ENCODE measurements at regions not wholly inside any gene's neighbourhood (a gene's known extent, or its start where the extent isn't known, plus 50 kb on each side); places are given as distances from the start of the nearest gene placed in this dataset.

DNA sequence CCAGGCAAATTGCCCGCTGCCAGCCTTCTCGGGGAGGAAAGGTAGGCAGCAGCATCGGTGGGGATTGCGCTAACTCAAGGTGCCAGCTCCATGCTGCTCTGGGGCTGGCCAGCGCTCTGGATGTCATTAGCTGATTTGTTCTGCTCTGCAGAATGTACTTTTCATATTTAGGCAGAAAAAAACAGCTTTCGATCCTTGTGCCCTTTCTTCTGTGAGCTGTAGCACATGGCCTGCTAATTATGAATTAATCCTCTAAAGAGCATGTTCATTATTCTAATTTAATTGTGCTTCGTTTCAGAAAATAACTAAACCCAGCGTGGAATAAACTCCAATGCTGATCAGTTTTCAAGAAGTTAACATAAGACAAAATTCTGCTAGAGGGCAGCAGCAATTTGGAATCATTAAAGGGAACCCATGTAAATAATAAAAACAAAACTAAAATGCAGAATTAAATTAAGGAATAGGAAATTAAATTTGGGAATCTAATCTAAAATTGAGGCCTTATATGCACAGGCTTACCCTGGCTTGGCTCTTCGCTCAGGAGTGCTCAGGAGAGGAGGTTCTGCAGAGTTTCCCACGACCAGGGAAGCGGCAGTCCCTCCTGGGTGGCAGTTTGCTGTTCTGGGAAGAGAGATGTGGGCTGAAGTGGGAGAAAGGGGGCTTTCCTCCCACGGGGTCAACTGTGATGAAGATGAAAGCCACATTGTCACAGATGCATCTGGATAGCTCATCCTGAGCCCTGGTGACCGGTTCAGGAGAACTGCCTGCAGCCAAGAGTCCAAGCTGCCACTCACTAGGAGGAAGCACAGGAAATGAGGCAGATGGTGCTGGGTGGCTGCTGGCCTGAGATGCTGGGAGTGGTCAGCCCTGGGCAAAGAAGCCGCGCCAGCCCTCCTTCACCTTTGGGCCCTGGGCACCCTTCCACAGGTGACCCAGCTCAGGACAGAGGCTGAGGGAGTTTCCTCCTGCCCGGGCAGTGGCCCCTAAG is 93.2 kb upstream of the PKDCC start:
- TF ChIP-seq, protein P1, sequence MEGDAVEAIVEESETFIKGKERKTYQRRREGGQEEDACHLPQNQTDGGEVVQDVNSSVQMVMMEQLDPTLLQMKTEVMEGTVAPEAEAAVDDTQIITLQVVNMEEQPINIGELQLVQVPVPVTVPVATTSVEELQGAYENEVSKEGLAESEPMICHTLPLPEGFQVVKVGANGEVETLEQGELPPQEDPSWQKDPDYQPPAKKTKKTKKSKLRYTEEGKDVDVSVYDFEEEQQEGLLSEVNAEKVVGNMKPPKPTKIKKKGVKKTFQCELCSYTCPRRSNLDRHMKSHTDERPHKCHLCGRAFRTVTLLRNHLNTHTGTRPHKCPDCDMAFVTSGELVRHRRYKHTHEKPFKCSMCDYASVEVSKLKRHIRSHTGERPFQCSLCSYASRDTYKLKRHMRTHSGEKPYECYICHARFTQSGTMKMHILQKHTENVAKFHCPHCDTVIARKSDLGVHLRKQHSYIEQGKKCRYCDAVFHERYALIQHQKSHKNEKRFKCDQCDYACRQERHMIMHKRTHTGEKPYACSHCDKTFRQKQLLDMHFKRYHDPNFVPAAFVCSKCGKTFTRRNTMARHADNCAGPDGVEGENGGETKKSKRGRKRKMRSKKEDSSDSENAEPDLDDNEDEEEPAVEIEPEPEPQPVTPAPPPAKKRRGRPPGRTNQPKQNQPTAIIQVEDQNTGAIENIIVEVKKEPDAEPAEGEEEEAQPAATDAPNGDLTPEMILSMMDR (IDR thresholded peaks at IDR 0.05; ENCODE audit: low read depth, low read length) = no peak
- TF ChIP-seq EZH2phosphoT487 (IDR thresholded peaks at IDR 0.05; ENCODE audit: low read depth) = no peak
